Activated CD4-positive, alpha-beta T cell treated with anti-CD3 and anti-CD28 coated beads, Interleukin-10, Interleukin-2, amounts not matched to agents 100 ng/mL and 50 ng/mL, durations not matched to agents 16 hours and 8 hours (primary cell): ENCODE measurements at regions not wholly inside any gene's neighbourhood (a gene's known extent, or its start where the extent isn't known, plus 50 kb on each side); places are given as distances from the start of the nearest gene placed in this dataset.
"Not testable (repeated sequence)": the region's sequence is repeated elsewhere in the genome, so short reads cannot be mapped to it uniquely, and the experiment has no call there.

ENCODE experiments used
- DNase-seq: peaks from one replicate; pipeline ENCODE4 v3.0.0-alpha.2; 2020

DNA sequence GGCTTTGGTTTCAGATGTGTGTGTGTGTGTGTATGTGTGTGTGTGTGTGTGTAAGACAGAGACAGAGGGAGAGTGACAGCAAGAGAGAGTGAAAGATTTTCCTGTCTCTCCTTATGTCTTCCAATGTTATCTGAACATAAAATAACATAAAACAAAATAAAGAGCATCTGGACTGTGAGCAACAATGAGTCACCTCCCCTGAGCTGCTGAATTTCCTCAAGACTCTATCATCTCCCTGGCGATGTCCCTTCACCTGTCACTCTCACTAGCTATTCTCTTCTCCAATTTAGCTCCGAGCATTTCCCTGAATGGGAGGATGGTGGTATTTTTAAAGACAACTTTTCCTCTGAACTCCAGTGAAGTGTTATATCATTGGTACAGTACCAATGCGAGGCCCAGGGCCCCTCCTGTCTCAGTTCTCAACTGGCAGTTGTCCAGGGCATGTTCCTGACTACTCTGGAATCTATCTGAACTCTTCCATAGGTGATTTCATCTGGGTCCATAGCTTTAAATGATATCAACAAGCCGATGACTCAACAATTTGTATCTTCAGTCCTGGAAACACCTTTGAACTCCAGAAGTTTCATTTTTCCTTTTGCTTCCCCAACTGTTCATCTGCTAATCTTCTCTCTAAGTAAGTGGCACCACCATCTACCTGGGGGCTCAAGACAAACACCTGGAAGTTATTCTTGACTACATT is 195.0 kb upstream of the CLNK start:
- no peak for DNase-seq

DNA sequence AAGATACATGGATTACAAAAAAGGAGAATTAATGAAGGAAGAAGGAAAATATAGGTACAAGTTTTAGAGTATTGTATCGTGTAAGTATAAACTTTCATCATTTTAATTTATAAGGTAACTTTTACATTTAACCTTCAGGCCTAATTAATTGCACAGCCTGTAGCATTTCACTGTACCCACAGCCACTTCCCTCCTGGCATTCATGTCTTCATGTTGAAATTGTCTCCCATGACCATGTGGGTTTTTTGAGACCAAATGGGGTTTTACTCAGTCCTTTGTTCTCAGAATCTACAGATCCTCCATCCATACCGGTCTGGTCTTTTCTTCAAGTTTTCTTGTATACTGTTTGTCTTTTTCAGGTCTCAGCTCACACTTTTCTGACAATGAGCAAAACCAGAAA is 194.3 kb upstream of the CLNK start:
- no peak for DNase-seq

DNA sequence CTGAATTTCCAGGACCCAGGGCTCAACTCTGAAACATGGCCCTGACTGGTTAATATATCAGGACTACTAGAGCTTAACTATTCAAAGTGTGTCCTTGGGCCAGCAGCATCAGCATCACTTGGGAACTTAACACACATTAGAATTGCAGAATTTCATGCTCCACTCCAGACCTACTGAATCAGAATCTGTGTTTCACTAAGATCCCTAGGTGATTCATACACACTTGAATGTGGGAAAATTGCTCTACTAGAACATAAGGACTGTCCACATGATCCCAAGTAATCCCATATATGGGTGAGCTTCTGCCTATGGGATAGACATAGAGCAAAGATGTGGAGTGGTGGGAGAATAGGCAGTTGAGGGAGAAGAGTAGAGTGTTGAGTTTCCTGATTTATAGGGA is 192.5 kb upstream of the CLNK start:
- no peak for DNase-seq

DNA sequence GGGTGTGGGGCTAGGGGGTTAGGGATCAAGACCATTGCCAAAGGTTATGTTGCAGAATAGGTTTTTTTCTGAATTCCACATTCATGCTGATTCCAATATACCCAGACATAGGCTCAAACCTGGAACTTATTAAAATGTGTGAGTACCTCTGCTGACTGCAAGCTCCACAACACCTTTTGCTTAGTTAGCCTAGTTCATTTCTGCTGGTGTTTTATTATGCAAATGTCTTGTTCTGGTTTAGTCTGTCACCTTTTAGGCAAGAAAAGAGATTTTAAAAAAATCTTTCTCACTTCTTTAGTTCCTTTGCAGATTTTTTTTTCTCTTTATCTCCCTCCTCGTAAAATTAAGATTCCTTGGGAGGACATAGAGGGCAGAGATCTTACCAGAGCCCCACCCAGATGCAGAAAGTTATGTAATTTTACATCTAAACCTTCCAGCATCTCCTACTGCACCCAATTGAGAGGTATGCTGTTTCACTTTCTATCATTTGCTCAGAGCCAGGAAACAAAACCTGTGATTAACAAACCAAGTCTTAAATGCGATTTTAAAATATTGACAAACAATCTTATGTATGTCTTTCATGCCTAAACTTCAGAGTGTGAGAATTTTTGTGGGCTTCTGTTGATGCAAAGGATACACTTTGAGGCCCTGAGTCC is 190.7 kb upstream of the CLNK start:
- DNase-seq = no peak

DNA sequence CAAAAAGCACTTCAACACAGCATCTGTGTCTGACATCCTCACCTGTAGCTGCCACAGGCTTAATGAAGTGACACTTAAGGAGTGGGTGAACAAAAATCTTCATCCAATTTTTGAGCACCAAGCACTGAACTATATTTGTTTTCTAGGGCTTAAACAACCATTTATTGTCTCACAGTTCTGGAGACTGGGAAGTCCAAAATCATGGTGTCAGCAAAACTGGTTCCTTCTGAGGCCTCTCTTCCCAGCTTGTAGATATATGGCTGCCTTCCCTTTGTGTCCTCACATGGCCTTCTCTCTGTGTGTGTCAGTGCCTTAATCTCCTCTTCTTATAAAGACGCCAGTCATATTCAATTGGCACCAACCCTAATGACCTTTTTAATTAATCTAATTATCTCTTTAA is 189.2 kb upstream of the CLNK start:
- no peak for DNase-seq

DNA sequence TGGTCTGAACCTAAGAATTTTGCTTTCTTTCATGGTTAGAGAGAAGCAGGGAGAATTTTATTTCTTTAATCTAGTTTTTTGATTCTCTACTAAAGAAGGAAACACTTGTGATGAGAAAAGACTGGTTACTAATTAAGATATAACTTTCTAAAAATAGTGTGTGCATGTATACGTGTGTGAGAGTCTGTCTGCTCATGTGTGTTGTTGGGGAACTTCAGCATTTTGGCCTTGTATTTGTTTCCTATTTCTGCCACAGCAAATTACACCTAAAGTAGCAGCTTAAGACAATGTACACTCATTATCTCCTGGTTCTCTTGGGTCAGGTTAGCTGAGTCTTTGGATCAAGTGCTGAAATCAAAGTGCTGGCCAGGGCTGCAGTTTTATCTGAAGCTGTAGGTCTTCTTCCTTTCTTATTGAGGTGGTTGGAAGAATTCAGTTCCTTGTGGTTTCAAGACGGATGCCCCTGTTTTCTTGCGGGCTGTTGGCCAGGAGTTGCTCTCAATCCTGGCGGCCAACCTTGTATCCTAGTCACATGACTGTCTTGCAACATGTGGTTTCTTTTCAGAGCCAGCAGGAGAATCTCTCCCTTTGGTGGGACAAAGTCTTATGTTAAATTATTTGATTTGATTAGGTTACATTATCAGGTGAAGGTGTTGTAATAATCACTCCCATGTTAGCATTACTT is 188.4 kb upstream of the CLNK start:
- DNase-seq = no peak

DNA sequence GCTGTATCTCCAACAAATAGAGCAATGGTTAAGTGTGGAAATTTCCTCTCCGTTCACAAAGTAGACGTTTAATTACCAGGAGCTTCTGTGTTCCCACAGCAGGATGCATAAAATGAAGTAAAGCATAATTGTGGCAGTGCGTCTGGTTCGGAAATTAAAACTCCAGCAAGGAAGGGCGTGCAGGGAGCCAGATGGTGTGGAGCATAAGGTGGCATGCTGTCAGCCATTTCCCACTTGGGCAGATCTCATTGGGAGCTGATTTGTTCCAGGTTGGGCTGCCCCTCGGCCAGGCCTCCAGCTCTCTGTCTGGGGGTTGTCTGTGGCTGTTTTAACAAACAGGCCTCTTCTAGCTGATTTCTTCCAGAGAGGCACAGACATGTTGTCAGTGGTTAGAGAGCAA is 182.1 kb upstream of the CLNK start:
- no peak for DNase-seq

DNA sequence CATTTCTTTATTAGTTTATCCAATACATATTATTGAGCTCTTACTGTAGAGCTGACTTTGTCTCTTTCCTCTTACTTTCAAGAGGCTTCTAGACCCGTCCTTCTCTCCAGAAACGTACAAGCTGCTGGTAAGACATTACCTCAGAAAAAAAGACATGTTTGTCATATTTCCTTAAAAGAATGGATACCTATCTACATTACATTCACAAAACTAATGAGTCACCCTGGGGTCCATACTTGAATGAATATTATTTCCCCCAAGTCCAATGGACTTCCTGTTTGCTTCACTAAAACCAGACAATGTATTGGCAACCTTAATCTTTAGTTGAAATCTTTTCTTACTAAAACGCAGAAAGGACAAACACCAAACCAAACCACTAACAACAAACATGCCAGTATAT is 176.5 kb upstream of the CLNK start:
- no peak for DNase-seq

DNA sequence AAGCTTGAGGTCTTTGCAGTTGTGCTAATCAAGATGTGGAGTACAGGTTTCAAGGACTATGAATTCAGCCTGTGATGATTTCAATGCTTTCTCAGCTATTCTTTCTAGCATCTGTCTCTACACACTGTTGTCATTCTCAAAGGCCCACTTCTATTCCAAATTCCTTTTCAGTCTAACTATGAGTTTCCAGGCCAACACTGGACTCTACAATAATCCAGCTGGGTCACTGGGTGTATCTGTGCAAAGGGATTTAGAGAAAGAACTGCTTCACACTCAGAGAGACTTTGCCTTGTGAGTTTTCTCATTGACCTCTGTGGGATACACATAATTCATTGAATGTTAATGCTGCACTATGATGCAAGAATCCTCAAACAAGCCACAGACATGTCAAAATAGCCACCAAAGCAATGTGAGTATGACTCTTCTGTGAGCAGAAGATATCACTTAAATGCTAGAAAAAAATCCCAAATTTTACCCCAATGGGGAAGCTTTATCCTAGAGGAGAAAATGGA is 171.8 kb upstream of the CLNK start:
- no peak for DNase-seq

DNA sequence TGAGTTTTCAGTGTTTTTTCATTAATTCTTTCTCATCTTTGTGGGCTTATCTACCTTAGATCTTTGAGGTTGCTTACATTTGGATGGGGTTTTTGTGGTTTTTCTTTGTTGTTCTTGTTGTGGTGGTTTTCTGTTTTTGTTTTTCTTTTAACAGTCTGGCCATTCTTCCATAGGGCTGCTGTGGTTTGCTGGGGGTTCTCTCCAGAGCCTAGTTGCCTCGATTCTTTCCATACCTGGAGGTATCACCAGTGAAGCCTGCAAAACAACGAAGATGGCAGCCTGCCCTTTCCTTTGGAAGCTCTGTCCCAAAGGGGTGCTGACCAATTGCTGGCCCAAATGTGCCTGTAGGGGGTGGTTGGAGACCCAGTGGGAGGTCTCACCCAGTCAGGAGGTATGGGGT is 168.6 kb upstream of the CLNK start:
- no peak for DNase-seq

DNA sequence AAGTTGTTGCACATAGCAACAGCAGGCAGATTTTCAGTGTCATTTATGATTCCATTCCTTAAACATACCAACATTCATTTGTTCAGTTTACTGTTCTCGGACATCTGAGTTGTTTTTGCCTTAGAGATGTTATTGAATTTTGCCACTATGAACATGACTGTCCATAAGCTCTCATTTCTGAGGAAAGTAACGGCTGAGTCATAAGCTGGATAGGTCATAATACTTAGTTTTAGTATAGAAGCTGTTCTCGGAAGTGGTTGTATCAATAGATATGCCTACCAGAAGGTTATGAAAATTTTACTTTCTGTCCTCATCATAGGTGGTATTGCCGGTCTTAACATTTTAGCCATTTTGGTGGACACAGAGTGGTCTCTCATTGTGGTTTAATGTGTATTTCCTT is 157.1 kb upstream of the CLNK start:
- no peak for DNase-seq

DNA sequence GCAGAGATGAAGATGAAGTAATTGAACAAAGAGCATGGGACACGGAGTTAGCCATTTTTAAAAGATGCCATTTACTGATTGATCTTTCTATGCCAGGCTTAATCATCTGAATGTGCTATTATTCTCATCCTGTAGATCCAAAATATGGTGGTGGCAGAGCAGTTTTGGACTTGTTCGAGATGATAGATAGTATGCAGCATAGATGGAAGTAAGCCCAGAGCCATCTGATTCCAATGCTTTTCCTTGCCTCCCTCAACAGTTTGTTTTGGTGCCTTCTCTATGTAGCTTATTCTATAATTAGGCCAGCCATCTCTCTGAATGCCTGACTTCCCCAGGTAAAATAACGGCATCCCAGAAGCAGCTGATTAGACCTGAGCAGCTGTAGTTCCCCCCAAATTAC is 152.6 kb upstream of the CLNK start:
- DNase-seq = no peak

DNA sequence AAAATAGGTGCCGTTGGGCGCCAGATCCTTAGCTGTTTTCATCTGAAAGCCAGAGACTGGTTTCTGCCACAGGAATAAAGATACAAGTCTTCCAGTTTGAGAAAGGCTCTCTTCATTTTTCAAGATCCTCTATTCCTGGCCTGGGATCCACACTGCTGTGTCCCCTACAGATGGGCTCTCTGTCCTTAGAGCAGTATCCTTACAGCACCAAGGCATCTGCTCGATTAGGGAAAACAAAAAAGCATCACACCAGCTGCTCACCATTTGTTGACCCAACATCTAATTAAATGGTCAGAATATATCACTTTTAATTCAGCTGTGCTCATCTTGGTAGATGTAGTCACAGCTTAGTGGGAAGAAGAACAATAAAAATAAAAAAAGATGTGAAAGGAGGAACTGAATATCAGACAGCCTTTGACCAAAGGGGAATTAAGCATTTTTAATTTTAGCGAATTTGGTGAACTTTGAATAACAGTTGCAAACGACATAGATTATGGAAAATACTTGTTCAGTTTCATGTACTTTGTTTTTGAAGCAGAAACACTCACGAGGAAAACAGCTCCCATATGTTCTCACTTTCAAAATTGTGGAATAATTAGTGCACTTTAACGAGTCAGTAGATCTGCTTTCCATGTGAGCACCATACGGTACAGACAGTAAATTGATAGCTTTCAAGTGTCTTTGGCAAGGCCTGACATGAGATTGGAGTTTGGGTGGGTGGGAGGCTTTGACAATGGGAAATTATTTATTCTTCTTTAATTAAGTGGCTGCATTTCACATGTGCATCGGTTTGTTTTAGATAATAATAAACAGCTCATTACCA is 148.4 kb upstream of the CLNK start:
- DNase-seq = no peak

DNA sequence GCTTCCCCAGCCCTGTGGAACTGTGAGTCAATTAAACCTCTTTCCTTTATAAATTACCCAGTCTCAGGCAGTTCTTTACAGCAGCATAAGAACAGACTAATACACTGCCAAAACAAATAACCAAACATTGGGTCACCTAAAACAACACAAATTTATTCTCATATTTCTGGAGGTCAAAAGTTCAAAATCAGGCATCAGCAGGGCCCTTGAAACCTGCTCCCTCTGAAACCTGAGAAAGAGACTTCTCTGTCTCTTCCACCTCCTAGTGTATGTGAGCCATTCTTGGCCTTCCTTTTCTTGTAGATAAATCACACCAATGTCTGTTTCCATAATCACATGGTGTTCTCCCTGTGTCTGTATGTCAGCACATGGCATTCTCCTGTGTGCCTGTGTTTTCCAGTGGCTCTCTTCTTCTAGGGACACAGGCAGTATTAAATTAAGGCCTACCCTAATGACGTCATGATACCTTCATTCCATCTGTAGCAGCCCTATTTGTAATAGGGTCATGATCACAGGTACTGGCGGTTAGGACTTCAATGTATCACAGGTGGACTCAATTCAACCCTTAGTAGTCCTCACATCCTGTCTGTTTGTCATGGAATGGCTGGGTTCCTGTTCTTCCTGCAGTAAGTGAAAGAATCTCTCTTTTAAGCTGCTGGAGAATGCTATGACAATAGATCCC is 147.3 kb upstream of the CLNK start:
- DNase-seq = no peak

DNA sequence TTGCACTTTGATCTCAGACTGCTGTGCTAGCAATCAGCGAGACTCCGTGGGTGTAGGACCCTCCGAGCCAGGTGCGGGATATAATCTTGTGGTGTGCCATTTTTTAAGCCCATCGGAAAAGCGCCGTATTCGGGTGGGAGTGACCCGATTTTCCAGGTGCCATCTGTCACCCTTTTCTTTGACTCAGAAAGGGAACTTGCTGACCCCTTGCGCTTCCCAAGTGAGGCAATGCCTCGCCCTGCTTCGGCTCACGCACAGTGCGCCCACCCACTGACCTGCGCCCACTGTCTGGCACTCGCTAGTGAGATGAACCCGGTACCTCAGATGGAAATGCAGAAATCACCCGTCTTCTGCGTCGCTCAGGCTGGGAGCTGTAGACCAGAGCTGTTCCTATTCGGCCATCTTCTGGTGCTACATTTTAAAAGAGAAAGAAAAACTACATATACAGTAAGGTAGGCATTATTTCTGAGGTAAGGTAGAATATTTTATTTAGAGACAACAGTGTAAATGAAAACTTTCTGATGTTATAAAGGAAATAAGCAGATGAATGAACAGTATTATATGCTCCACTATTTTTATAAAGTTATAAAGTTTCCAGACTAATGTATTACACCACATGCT is 144.5 kb upstream of the CLNK start:
- DNase-seq = not testable (repeated sequence)

DNA sequence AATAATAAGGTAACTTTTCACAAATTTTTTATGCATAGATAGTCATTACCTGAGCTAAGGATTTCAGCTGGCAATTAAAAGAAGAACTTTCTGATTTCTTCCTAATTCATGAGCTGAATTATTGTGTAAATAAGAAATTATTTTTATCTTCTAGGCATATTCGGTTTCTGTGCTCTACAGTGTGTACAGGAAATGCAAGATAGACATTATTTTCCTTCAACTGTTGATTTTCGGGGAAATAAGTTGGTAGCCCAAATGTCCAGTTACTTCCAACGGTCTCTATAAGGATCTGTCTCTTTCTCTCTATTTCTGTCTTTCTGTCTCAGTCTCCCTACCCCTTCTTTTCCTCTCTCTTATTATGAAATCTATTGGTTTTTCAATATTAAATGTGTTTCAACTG is 137.3 kb upstream of the CLNK start:
- no peak for DNase-seq

DNA sequence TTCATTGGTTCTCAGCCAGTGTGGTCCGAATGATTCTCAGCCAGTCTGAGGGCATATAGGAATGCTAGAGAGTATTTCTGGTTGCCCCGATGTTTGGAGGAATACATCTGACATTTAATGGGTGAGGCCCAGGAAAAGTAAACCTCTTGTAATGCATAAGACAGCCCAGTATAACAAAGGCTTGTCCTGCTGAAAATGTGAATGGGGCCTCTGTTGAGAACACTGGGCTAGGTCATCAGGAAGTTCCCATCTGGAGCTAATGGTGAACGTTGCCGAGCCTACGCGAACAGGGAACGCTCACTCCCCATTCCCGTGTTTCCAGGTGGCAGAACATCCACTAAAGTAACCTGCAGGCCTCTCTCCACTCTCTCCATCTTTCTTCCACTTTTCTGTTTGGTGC is 132.0 kb upstream of the CLNK start:
- DNase-seq = no peak

DNA sequence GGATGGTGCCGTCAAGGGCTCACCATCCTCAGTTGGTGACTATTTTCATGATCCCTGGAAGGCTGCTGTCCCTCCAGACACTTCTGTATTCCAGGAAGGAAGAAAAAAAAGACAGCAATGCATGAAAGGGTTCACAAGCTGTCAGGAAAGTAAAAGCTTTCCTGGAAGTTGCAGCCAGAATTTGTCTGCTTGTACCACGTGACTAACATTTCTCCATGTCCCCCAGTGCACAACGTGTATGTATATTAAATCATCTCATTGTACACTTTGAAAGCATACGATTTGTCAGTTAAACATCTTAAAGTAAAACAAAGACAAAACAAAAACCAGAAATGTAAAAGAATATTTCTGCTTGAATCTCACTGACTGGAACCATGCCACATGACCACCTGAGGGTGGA is 127.4 kb upstream of the CLNK start:
- no peak for DNase-seq

DNA sequence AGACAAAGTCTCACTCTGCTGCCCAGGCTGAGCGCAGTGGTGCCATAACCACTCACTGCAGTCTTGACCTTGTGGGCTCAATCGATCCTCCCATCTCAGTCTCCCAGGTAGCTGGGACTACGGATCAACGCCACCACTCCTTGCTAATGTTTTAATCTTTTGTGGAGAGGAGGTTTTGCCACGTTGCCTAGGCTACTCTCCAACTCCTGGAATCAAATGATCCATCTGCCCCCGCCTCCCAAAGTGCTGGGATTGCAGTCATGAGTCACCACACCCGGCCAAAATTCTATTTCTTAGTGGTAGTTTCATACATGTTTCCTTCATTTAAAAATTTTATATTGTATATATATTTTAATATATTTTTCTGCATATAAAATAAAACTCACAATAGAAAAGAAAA is 125.8 kb upstream of the CLNK start:
- DNase-seq = no peak

DNA sequence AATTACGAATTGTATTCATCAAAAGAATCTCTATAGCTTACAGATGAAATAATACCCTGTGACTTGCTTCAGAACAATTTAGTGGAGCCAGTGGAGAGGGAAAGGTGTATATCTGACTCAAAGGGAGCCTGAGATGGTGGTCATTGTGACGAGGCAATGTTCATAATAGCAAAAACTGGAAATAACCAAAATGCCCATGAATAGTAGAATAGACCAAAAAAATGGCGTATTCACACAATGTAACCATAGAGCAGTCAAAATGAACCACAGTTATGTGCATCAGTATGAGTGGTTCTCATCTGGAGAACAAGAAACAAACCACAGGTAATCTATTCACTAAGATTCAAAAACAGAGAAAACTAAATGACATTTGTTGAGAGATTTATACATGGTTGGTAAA is 125.3 kb upstream of the CLNK start:
- peak; percentile 8 for DNase-seq

DNA sequence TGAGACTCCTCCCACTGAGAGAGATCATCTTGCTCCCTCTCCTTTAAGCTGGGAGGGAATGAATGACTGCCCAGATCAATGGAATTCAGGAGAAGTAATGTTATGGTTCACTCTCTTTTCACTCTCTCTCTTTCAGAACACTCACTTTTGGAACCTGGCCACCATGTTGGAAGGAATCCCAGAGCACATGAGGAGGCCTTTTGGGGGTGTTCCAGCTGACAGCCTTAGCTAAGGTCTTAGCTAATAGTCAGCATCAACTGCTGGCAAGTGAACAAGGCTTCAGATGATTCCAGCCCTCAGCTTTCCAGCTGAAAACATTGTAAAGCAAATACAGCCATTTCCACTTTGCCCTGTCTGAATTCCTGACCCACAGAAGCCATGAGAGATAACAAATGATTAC is 124.0 kb upstream of the CLNK start:
- DNase-seq = no peak

DNA sequence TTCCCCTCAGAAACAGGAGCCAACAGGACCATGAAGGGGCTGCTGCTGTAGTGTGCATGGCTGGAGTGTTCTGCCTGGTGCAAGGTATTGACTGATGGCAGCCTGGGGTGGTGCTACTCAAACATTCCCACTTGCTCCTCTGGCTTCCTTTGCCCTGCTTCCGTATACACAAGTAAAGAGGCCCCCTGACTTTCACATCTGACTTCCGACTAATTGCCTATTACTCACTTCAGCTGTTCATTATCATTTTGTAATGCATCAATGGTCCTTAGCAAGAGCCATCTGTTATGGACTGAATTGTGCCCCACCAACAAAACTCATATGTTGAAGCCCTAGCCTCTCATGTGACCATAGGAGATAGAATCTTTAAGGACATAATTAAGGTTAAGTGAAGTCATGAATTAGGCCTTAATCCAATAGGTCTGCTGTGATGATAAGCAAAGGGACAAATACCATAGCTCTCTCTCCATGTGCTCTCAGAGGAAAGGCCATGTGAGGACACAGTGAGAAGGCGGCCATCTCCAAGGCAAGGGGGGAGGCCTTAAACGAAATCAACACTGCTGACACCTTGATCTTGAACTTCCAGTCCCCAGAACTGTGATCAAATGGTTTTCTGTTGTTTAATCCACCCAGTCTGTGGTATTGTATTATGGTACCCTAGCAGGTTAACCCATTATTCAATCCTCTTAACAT is 122.5 kb upstream of the CLNK start:
- DNase-seq = no peak
